ENCODE measurements at regions not wholly inside any gene's neighbourhood (a gene's known extent, or its start where the extent isn't known, plus 50 kb on each side); places are given as distances from the start of the nearest gene placed in this dataset.
A peak's percentile ranks its signal among the peaks of the same experiment; 100 is the strongest.

DNA sequence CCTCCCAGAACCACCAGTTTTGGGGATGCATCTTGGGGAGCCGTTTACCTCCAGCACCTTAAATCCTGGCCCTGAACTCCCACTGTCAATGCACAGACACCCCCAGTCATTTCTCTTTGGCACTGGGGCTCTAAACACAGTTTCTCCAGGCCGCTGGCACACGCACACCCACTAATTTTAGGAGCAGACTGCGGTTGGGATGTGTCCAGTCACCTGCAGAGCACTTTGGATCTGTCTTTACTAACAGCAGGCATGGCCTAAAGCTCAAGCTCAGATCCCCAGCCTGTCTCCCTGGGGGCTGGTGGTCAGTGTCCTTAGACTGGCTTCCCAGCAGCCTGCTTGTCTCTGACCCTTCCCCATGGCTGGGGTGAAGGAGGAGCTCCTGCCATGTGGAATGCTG, 49.9 kb downstream of the SYNE3 start:
- no peaks in the 10 kb centered on the region for H3K36me3 ChIP-seq
- no peak for ATAC-seq
- in situ Hi-C loops (cut with MboI; ENCODE audit: low sequenced_read_pairs in 4 of 4) (no loop called here), intact Hi-C loops (cut with DNase I; ENCODE audit: low total_unique reads) (no loop called here)
- H3K9me3 ChIP-seq: no peaks in the 10 kb centered on the region
- no peak for DNase-seq
- H3K27ac ChIP-seq: no peak overlapping the region
- H3K4me1 ChIP-seq: peaks cover 25 to 35% of the 10 kb centered on the region in 2 donors
- no peak for TF ChIP-seq POLR2A (IDR thresholded peaks at IDR 0.05)
- TF ChIP-seq, protein P1, sequence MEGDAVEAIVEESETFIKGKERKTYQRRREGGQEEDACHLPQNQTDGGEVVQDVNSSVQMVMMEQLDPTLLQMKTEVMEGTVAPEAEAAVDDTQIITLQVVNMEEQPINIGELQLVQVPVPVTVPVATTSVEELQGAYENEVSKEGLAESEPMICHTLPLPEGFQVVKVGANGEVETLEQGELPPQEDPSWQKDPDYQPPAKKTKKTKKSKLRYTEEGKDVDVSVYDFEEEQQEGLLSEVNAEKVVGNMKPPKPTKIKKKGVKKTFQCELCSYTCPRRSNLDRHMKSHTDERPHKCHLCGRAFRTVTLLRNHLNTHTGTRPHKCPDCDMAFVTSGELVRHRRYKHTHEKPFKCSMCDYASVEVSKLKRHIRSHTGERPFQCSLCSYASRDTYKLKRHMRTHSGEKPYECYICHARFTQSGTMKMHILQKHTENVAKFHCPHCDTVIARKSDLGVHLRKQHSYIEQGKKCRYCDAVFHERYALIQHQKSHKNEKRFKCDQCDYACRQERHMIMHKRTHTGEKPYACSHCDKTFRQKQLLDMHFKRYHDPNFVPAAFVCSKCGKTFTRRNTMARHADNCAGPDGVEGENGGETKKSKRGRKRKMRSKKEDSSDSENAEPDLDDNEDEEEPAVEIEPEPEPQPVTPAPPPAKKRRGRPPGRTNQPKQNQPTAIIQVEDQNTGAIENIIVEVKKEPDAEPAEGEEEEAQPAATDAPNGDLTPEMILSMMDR (IDR thresholded peaks at IDR 0.05 in 4 of 5, conservative IDR thresholded peaks at IDR 0.05 in 1 of 5): no peak
- no peaks in the 10 kb centered on the region for H3K27me3 ChIP-seq
- H3K4me3 ChIP-seq: no peak overlapping the region

DNA sequence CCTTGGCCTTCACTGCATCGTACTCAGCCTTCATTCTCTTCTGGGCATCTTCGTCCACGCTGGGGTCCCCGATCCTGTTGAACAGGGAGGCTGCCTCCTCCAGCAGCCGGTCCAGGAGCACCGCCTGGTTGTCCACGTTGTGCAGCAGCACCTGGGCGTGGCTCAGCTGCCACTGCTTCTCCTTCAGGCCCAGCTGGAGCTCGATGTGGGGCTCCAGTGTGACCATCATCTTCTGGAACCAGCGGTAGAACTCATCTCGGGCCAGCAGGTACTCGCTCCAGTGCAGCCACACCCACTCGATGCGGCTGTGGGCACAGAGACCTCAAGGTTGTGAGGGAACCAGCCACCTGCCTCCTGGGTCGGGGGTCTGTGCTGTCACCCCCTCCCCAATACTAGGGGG, 50.5 kb downstream of the SYNE3 start:
- no peak for DNase-seq
- intact Hi-C loops (cut with DNase I; ENCODE audit: low total_unique reads) (no loop called here), in situ Hi-C loops (cut with MboI; ENCODE audit: low sequenced_read_pairs in 4 of 4) (no loop called here)
- no peak overlapping the region for H3K27ac ChIP-seq
- H3K9me3 ChIP-seq: no peaks in the 10 kb centered on the region
- H3K4me1 ChIP-seq: peaks cover 20 to 30% of the 10 kb centered on the region in 2 donors
- TF ChIP-seq POLR2A (IDR thresholded peaks at IDR 0.05): no peak
- TF ChIP-seq, protein P1 (IDR thresholded peaks at IDR 0.05 in 4 of 5, conservative IDR thresholded peaks at IDR 0.05 in 1 of 5): no peak
- no peaks in the 10 kb centered on the region for H3K27me3 ChIP-seq
- H3K4me3 ChIP-seq: no peak overlapping the region
- no peaks in the 10 kb centered on the region for H3K36me3 ChIP-seq
- ATAC-seq: no peak

DNA sequence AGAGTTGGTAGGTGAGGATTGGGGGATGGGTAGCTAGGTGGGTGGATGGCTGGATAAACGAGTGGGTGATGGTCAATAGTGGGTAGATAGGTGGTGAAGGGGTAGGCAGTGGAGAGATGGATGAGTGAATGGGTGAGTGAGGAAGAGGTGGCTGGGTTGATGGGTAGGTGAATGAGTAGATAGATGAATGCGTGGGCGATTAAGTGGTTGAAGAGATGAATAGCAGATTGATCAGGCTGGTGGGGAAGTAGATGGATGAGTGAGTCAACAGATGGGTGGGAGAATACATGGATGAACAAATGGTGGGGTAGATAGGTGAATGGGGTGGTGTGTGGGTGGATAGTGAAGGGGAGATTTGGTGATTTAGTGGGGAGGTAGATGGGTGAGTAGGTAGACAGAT, 51.1 kb downstream of the SYNE3 start:
- no peaks in the 10 kb centered on the region for H3K36me3 ChIP-seq
- TF ChIP-seq, protein P1 (IDR thresholded peaks at IDR 0.05 in 4 of 5, conservative IDR thresholded peaks at IDR 0.05 in 1 of 5): no peak
- TF ChIP-seq POLR2A (IDR thresholded peaks at IDR 0.05): no peak
- no peaks in the 10 kb centered on the region for H3K9me3 ChIP-seq
- no peak overlapping the region for H3K27ac ChIP-seq
- no peak for ATAC-seq
- H3K4me1 ChIP-seq: peaks cover 17 to 31% of the 10 kb centered on the region in 2 donors
- intact Hi-C loops (cut with DNase I; ENCODE audit: low total_unique reads): no loop called here
- DNase-seq: no peak
- H3K4me3 ChIP-seq: no peak overlapping the region
- H3K27me3 ChIP-seq: no peaks in the 10 kb centered on the region
- in situ Hi-C loops (cut with MboI; ENCODE audit: low sequenced_read_pairs in 4 of 4): no loop called here

DNA sequence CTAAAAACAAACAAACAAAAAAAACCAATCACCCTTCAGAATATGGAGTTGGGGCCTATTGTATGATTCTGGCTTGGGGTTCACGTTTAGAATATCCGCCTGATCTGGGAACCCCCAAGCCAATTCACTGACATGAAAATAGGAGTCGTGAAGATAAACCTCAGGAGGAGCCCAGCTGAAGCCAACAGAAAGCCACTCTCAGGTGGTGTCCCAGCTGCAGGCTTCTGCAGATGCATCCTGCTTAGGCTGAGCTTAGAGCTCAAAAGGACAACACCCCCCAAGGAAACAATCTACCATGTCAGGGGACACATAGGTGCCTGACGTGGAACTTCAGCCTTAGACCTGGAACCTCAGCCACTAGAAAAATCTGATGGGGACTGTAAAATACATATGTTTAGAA, 51.9 kb downstream of the SYNE3 start:
- H3K27ac ChIP-seq: no peak overlapping the region
- no peaks in the 10 kb centered on the region for H3K36me3 ChIP-seq
- no peak for DNase-seq
- H3K4me1 ChIP-seq: peaks cover 17 to 32% of the 10 kb centered on the region in 2 donors
- H3K9me3 ChIP-seq: no peaks in the 10 kb centered on the region
- in situ Hi-C loops (cut with MboI; ENCODE audit: low sequenced_read_pairs in 4 of 4): no loop called here
- no peaks in the 10 kb centered on the region for H3K27me3 ChIP-seq
- ATAC-seq: no peak
- no peak for TF ChIP-seq POLR2A (IDR thresholded peaks at IDR 0.05)
- TF ChIP-seq, protein P1 (IDR thresholded peaks at IDR 0.05 in 4 of 5, conservative IDR thresholded peaks at IDR 0.05 in 1 of 5): no peak
- intact Hi-C loops (cut with DNase I; ENCODE audit: low total_unique reads): no loop called here
- no peak overlapping the region for H3K4me3 ChIP-seq

DNA sequence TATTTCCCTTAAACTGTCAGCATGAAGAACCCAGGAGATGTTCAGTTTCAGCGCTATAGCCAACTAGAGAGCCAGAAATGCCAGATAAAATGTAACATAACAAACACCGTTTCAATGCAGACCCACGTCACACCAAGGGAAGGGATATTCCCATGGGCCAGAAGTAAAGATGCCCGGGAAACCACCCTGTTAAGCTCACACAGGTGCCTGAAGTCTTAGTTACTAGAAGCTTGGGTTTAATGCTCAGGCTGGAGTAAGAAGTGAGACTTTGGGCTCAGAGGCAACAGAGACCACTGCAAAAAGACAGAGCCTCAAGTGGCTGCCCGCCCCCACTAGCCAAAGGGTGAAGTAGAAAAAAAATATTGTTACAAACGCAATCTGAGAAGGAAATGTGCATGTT, 52.3 kb downstream of the SYNE3 start:
- DNase-seq: no peak
- TF ChIP-seq POLR2A (IDR thresholded peaks at IDR 0.05): no peak
- TF ChIP-seq, protein P1 (IDR thresholded peaks at IDR 0.05 in 4 of 5, conservative IDR thresholded peaks at IDR 0.05 in 1 of 5): no peak
- ATAC-seq: no peak
- H3K9me3 ChIP-seq: no peaks in the 10 kb centered on the region
- no peak overlapping the region for H3K4me3 ChIP-seq
- peaks cover 17 to 32% of the 10 kb centered on the region in 2 donors for H3K4me1 ChIP-seq
- H3K27ac ChIP-seq: peak overlapping the region in 2 of 4 donors; percentile 35 to 54
- H3K36me3 ChIP-seq: no peaks in the 10 kb centered on the region
- H3K27me3 ChIP-seq: no peaks in the 10 kb centered on the region
- intact Hi-C loops (cut with DNase I; ENCODE audit: low total_unique reads): no loop called here
- in situ Hi-C loops (cut with MboI; ENCODE audit: low sequenced_read_pairs in 4 of 4): no loop called here
